COLO668 (cell line): ENCODE measurements at regions not wholly inside any gene's neighbourhood (a gene's known extent, or its start where the extent isn't known, plus 50 kb on each side); places are given as distances from the start of the nearest gene placed in this dataset.
"Not testable (repeated sequence)": the region's sequence is repeated elsewhere in the genome, so short reads cannot be mapped to it uniquely, and the experiment has no call there.

Experiments
- DNase-seq: peaks from one replicate; lab custom pipeline; 2025; ENCODE audit not compliant: unreplicated experiment; lab: John Stamatoyannopoulos, UW

DNA sequence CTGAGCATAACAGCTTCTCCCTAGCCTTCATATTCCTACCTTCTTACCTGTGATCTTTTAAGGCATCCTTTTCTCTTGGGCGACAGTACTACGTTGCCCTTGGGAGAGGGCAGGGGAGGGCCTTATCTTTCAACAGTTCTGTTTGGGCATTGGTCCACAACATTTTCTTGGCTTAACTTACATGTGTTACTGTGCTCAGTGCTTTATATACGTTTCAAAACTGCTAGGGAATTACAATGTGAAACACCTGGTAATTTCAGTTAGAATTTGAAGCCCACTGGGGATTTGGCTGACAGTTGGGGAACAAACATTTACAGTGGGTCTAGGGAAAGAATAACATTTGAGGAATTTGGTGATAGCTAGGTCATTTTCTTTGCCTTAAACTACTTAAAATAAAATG, 667.1 kb downstream of the PRIM2 start:
- not testable (repeated sequence) for DNase-seq

DNA sequence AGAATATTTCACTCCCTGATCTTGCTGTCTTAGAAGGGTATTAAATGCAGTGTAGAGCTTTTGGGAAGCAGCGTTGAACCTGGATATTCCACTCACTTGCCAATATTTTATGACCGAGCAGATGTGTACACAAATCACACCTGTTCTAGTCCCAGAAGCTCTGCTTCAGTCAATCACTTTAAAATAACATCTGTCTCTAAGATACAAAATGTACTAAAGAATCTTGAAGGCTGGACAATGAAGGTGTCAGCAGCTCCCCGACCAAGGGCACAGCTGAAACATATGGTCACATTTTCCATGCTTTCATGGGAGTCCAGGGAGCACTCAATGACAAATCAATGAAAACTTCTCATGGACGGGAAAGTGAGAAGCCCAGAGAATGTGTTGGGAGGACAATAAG, 668.3 kb downstream of the PRIM2 start:
- peak; percentile 4 for DNase-seq

DNA sequence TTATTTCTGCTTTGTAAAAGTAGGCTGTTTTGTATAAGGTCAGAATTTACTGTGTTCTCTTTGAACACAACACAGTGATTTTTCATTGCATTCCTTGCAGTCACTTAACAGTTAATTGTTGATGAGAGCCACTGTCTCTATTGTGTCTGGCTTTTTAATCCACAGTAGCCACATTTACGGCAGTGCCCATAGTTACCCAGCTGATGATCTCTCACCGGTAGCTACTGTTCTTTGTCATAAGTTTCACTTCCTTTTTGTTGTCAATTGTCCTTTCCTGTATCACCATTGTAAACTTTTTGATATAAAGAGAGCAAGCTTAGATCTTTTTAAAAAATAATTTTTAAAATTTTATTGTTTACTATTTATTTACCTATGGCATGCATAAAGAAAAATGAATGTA, 669.2 kb downstream of the PRIM2 start:
- not testable (repeated sequence) for DNase-seq

DNA sequence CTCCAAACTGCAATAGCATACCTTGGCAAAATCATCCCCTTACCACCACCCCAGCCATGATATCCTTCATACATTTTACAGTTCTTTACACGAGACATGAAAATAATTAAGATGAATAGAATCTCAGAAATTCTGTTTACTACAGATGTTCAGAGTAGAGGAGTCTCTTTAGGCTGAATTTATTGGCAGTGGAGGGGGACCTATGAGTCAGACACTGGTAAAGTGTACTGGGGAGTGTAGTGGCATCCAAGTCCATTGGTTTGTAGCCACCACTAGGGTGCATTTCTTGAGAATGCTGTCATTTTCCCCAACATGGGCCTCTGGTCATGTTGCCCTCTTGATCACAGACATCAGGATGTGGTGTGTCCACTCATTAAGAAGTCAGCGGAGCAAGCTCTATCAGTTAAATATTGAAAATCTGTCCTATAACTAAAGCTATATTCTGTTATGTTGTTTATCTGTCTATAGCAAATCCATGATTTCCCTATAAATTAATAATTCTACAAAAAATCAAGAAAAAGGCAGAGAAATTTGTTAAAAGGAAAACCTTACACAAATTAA, 672.2 kb downstream of the PRIM2 start:
- not testable (repeated sequence) for DNase-seq

DNA sequence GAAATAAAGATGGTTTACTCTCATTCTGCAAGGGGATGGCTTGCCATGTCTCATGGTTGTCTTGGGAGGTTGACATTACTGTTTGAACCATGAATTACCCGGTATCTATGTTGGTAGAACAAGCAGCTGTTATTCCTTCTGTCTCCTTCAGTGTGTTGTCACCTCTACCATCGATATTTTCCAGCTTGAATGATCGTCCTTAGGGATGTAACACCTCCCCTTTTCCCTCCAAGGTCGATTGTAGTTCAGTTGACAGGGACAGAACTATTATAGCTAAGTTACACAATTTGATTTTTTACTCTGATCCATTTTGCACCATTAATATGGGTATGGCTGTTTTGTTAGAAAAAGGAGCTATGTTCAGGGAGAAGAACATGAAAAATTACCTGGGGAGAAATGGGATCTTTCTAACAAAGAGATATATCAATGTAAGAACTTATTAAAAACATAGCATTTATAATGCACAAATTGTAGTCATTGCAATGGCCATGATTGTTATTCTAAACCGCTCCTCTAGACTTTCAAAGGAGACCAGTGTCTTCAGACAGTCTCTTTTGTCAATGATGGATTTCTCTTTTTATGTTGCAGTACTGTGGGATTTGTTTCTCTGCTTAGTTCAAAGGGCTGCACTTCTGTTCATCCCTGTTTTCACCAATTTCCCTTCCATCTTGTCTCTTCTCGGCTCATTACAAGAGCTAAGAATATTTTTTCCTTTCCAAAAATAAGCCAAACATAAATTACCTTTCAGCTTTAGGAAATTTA, 681.6 kb downstream of the PRIM2 start:
- not testable (repeated sequence) for DNase-seq

DNA sequence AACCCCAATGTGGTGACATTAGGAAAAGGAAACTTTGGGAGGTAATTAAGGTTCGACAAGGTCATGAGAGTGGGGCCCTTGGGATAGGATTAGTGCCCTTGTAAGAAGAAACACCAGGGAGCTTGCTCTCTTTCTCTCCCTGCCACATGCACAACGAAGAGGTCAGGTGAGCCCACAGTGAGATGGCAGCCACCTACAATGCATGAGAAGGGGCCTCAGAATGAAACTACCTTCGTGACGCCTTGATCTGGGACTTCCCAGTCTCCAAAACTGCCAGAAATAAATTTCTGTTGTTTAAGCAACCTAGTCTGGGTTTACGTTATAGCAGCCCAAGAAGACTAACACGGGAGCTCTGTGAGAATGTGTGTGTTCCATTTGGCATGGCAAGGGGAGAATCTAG, 682.8 kb downstream of the PRIM2 start:
- not testable (repeated sequence) for DNase-seq

DNA sequence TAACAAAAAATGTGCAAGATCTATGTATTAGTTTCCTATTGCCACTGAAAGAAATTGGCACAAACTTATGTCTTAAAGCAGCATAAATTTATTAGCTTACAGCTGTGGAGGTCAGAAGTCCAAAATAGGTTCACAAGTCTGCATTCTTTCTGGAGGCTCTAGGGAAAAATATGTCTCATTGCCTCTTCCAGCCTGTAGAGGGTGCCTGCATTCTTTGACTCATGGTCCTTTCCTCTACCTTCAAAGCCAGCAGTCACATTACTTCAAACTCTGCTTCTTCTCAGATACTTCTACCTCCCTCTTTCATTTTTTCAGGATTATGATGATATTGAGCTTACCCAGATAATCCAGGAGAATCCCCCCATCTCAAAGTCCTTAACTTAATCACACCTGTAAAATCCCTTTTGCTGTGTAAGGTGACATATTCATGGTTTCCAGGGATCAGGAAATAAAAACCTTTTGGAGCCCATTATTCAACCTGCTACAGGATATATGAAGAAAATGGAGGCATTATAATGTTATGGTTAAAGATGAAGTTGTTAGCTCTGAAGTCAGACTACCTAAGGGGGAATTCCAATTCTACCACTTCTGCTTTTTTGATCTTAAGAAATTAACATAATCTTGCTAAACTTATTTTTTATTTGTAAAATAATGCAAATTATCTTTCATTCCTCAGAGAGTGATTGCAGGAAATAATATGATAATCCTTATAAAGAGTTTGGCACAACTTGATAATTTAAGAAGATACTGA, 686.2 kb downstream of the PRIM2 start:
- DNase-seq, result not testable (repeated sequence)

DNA sequence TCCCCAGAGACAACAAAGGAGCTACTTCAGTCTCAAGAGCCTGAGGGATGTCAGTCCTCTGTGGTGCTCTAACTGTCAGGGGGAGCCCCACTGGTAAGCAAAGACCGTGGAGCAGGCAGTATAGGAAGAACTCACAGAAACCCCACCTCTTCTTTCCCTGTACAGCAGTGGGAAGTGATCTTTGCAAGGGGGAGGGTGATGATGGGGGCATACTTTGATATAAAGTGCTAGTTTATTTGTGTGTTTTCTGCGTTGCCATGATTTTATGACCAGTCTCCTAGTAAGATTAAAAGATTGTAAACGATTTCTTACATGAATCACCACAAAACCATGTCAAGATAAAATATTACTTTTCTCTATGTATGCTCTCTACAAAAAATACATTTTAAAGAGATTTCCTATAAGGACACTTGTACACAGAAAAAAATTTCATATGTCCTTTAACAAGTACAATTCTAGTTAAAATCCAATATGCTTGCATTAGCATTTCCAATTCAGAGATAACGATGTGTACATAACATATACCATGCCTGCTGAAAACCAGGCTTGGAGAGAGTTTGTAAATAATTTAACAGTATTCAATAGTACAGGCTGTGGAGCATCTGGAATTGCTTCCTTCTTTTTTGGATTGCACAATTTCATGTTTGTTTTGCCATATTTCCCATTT, 690.0 kb downstream of the PRIM2 start:
- not testable (repeated sequence) for DNase-seq

DNA sequence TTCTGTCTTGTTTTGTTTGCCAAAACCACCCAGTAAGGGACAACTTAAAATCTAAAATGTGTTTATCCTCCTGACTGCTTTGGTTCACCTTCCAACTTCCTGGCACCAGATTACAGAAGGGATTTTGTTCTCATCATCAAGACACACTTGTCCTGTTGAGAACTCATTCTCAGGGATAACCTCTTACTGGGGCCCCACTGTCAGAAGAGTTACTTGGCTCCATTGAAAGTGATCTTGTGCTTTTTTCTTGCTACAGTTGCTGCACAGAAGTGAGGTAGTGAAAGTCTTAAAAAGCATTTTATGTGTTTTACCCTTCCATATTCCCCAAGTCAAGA, 690.5 kb downstream of the PRIM2 start:
- not testable (repeated sequence) for DNase-seq

DNA sequence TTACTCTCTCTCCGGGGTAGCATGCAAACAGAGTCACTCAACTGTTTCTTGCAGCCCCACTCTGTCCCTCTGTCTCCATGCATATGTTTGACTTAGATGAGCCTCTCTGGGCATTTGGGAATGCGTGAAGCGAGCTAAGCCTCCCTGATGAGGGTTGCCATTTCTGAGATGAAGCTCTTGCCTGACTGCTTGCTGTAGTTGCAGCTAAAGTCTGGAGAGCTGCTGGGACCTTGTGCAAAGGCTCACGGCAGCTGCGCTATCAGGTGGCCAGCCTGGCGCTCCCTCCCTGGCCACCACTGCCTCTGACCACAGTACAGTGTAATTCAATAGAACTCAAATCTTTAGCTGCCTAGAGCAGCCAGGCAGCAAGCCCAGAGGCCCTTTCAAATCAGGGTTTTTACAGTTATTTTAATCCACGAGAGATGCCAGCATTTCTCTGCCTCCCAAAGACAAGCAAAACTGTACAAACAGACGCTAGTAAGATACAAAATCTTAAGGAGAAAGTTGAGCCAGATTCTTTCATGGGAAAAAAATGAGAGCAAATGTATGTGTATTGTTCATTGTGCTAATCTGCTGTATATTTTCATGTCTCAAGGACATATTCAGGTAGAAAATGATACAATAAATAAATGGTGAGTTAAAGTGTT, 694.6 kb downstream of the PRIM2 start:
- not testable (repeated sequence) for DNase-seq

DNA sequence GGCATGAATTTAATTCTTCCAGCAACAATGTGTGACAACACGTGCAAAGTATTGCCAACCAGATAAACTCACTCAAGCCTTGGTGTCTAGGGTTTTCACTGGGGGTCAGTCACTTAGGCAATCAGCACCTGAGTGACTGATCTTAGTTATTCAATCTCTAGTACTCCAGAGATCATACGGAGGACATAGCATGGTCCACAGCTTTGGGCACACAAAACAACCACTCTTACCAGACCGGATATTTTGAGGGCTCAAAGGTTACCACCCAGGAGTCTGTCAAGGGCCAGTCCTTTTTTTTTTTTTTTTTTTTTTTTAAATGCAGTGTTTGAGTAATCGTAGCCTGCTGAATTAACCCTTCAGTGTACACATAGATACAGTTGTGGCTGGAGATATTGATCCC, 699.2 kb downstream of the PRIM2 start:
- DNase-seq, result not testable (repeated sequence)

DNA sequence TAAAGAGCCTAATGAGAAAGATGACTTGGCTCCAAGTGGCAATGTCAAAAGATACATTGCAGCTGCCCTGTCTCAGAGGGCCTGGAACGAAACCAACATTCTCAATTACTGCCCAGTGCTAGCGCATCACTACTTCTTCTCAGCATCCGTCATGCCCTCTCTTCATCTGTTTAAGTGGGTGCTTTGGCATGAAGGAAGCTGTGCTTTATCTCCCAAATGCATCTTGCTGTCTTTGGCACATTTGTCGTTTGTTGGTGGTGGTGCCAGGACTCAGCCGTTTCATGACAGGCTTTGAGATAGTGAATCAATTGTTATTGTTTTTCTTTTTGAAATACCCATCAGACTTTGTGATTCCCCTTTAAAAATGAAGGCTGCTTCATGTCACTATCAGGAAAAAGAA, 710.8 kb downstream of the PRIM2 start:
- not testable (repeated sequence) for DNase-seq

DNA sequence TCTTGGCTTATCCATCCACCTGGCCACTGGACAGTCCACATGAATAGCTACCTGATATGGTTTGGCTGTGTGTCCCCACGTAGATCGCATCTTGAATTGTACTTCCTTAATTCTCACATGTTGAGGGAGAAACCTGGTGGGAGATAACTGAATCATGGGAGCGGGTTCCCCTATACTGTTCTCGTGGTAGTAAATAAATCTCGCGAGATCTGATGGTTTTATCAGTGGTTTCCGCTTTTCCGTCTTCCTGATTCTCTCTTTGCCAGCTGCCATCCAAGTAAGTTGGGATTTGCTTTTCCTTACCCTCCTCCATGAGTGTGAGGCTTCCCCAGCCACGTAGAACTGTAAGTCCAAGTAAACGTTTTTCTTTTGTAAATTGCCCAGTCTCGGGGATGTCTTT, 720.8 kb downstream of the PRIM2 start:
- DNase-seq, result not testable (repeated sequence)

DNA sequence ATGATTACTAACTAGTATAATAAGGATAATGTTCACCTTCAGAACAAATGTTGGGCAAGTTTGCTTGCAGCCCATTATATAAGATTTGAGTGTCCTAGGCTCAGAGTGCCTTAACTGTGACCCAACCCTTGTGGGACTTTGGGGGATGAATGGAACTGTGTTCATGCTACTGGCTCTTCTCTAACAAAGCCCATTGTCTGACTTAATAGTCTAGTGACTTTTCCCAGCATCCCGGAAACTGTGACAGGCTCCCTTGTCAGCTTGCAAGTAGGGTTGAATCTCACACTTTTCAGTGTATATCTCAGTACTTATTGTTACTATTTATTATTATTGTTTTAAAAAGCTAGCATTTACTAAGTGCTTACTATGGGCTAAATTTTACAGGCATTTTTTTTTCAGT, 729.2 kb downstream of the PRIM2 start:
- DNase-seq, result not testable (repeated sequence)

DNA sequence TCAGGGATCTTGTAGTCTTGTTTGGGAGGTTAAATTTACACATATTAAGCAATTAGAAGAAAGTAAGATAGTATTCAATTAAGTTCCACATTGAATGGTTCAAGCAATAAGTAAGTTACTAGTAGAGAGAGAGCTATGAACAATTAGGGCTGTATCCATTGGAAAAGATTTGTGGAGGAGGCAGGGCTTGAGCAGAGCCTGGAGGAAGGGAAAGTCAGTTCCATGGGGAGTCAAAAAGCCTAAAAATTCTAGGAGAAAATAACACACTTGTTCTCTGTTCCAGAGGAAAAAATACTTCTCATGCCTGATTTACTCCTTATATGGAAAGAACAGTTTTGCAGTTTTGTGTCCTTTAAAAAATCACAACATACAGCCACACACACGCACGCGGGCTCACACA, 730.0 kb downstream of the PRIM2 start:
- not testable (repeated sequence) for DNase-seq

DNA sequence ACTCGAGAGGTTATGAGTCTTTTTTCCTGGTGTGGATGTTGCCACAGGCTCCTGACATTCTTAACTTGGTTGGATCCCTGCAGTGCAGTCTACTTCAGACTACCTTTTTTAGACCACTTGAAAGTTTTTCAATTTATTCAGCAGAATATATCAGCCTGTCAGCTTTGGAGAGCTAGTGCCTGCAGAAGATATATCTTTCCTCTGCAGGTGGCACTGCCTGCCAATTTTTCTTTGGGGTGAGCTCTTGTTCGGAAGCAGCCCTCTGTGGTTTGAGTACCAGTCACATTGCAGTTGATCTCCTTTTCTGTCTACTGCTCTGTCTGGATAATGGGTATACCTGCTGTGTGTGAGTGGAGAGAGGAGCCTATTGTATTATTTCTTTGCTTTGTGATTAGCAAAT, 730.4 kb downstream of the PRIM2 start:
- not testable (repeated sequence) for DNase-seq

DNA sequence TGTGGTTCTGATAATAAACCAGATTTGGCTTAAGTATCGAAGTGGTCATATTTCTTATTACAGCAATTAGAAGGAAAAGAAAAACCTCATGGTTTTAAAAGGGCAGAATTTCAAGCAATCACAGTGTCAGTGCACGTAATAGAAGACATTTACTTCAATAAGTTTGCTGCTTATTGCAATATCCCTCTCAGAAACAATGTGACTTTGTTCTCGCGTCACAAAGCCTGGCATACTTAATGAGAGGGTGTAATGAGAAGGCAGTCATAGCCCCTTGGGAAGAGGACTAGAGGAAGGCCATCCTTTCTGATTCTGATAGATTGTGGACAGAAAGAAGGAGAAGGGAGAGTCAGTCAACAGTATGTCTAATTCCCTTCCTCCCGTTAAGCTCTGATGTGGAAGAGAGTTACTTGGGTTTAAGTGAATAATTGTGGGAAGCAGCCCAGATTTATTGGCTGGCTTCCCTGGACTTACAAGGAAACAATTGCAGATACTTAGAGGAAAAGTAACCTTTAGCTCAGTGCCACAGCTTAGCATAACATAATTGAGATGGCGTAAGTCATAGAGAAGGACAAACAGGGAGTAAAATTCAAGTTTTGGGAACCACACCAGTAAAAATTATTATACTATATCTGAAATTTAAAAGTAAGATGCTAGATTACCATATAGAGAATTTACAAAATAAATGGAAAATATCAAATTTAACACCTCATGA, 738.2 kb downstream of the PRIM2 start:
- not testable (repeated sequence) for DNase-seq

DNA sequence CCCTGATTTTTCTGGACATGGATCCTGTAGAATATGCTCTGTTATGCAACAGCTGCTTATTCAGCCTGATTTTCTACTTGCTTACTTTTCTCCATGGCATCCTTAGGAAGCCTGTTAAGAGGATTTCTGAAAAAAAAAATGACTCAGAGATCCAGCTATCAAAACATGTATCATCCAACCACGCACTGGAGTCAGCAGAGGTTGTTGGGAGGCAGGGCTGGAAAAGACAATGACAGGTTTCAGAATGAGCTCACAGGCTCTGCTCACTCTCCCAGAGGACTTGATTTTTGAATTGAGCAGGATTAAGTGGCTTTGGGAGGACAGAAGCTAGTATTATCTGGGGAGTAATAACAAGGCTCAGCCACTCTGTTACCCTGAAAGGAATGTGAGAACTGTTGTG, 742.3 kb downstream of the PRIM2 start:
- DNase-seq, result not testable (repeated sequence)

DNA sequence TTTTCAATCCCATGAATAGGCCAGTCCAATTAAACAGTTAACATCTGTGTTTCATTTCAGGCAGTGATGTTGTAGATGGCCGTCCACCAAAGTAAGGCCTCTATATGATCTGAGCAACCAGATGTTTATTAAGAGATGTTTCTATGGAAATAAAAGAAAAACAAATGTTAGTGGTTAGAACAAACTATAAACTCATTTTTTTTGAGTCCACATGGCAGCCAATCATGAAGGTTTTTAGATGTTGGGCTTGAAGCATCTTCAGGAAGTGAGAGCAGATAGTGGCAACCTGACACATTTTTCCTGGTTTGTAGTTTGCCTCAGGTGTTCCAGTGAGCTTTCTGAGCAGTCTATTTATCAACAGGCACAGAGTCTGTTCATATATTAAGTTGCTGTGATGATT, 746.1 kb downstream of the PRIM2 start:
- DNase-seq, result not testable (repeated sequence)

DNA sequence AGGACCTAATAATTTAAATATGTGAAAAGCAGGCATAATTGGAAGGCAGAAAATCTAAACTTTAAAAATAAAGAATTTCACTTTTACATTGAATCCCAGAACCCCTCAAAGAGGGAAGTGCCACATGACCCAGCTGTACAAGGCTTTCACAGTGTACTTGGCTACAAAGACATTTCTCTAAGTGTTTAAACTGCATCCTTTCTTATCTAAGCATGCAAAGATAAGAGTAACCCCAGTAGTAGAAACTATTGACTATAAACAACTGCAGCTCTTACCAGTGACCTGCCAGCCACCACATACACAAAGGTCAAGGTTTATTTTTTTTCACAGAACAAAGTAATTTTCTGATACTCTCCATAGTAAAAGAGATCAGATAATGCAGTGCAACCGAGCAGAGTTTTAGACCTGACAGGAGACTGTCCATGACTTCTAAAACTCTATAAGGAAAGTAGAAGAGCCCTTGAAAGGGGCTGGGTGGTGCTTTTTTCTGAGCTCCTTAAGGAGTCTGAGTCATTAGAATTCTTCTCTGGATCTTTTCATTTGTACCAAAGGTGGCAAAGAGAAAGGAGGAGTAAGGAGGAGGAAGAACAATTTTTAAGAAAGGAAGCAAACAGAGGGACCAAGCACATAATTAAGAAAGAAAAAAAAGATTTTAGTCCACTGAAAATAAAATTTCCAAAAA, 750.6 kb downstream of the PRIM2 start:
- DNase-seq, result not testable (repeated sequence)
